ENCODE measurements at regions not wholly inside any gene's neighbourhood (a gene's known extent, or its start where the extent isn't known, plus 50 kb on each side); places are given as distances from the start of the nearest gene placed in this dataset.

- TF ChIP-seq ZNF654 (tag by site-specific recombination; IDR thresholded peaks at IDR 0.05; ENCODE audit: low read depth) = no peak
- no peak for TF ChIP-seq ZNF223 (tag by site-specific recombination; IDR thresholded peaks at IDR 0.05)
- TF ChIP-seq ZBTB11 (tag by site-specific recombination; conservative IDR thresholded peaks at IDR 0.05; ENCODE audit: low read depth) = no peak
- no peak for TF ChIP-seq ZNF560 (tag by site-specific recombination; IDR thresholded peaks at IDR 0.05; ENCODE audit: borderline replicate concordance)
- no peak for TF ChIP-seq ZNF174 (tag by site-specific recombination; IDR thresholded peaks at IDR 0.05)
- no peak for TF ChIP-seq BCL11B (tag by site-specific recombination; IDR thresholded peaks at IDR 0.05; ENCODE audit: low read depth)
- TF ChIP-seq GLIS2 (tag by site-specific recombination; IDR thresholded peaks at IDR 0.05) = no peak
- no peak for TF ChIP-seq ZSCAN4 (tag by site-specific recombination; IDR thresholded peaks at IDR 0.05)
- no peak for TF ChIP-seq ZNF433 (tag by site-specific recombination; IDR thresholded peaks at IDR 0.05; ENCODE audit: low read depth)
- TF ChIP-seq ZNF112 (tag by site-specific recombination; IDR thresholded peaks at IDR 0.05) = no peak
These were observed 74.6 kb upstream of the LRATD1 start (continued) for GRCh38 chr2:14557916-14558315.

- Histone ChIP-seq H3K36me3 (ENCODE audit: control insufficient read depth in 2 of 2, insufficient read depth in 1 of 2, low read length in 2 of 2) (no peaks in the 10 kb centered on the region), H3K4me1 (ENCODE audit: control insufficient read depth, insufficient read depth, low read length) (no peaks in the 10 kb centered on the region), H3K4me3 (ENCODE audit: low read depth, low read length) (no peak overlapping the region), H3K27ac (ENCODE audit: extremely low read depth, low read depth, low read length) (no peak overlapping the region), H3K9me3 (ENCODE audit: control insufficient read depth, insufficient read depth, low read depth, low read length) (no peaks in the 10 kb centered on the region)
- TF ChIP-seq ZNF394 (tag by site-specific recombination; IDR thresholded peaks at IDR 0.05; ENCODE audit: borderline replicate concordance) = no peak
- no peak for TF ChIP-seq ZNF449 (tag by site-specific recombination; IDR thresholded peaks at IDR 0.05)
- no peak for TF ChIP-seq ZSCAN5A (tag by site-specific recombination; IDR thresholded peaks at IDR 0.05)
- no peak for TF ChIP-seq ZNF623 (tag by site-specific recombination; IDR thresholded peaks at IDR 0.05)
- no peak for TF ChIP-seq ZBTB44 (tag by site-specific recombination; IDR thresholded peaks at IDR 0.05)
- TF ChIP-seq ZNF311 (tag by site-specific recombination; IDR thresholded peaks at IDR 0.05; ENCODE audit: borderline replicate concordance) = no peak
- TF ChIP-seq ZBTB26 (tag by site-specific recombination; optimal IDR thresholded peaks at IDR 0.05) = no peak
- no peak for TF ChIP-seq ZIC2 (tag by site-specific recombination; IDR thresholded peaks at IDR 0.05)
- no peak for TF ChIP-seq PRDM4 (tag by site-specific recombination; IDR thresholded peaks at IDR 0.05)
- no peak for TF ChIP-seq ZNF248 (tag by site-specific recombination; IDR thresholded peaks at IDR 0.05)
- TF ChIP-seq ZNF292 (tag by site-specific recombination; IDR thresholded peaks at IDR 0.05; ENCODE audit: borderline replicate concordance, low read depth) = no peak
- no peak for TF ChIP-seq ZNF23 (tag by site-specific recombination; IDR thresholded peaks at IDR 0.05; ENCODE audit: borderline replicate concordance)
- no peak for TF ChIP-seq GLIS1 (tag by site-specific recombination; IDR thresholded peaks at IDR 0.05)
- no peak for TF ChIP-seq ZSCAN30 (tag by site-specific recombination; IDR thresholded peaks at IDR 0.05)
- POLR2A ChIA-PET = no interaction called here
- CTCF ChIA-PET = no interaction called here
These were observed 74.1 kb upstream of the LRATD1 start for GRCh38 chr2:14558335-14558919.
